ENCODE measurements at regions not wholly inside any gene's neighbourhood (a gene's known extent, or its start where the extent isn't known, plus 50 kb on each side); places are given as distances from the start of the nearest gene placed in this dataset.
"Not testable (repeated sequence)": the region's sequence is repeated elsewhere in the genome, so short reads cannot be mapped to it uniquely, and the experiment has no call there.

DNA sequence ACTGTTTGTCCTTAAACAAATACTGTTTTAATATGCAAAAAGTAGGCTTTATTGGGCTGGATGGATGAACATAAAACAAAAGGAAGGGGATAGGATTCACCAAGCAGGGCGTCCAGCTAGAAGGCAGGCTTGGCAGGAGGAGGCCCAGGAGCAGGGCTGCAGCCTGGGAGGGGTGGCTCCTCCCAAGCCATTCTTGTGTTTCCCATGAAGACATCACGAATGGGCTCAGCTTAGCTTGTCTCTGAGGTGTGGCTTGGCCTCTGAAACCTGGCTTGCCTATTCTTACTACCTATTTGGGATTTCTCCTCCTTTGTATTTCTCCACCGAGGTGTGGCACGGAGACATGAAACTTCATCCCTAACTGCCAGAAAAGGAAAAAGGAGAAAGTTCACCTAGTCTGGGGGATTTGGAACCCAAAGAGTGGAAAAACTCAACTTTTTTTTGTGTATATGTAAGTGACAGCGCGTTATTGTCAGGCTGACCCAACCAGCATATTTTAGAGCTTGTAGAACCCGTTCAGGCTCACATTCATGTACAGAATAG is 481.9 kb upstream of the SPRED2 start:
- no peak for DNase-seq (ENCODE audit: low read depth)

- DNase-seq (ENCODE audit: low read depth) = no peak
These were observed 481.4 kb upstream of the SPRED2 start for GRCh38 chr2:65913813-65914212.

GRCh38 chr2:65901756-65902155 is 469.4 kb upstream of the SPRED2 start:
- DNase-seq (ENCODE audit: low read depth) = no peak

DNA sequence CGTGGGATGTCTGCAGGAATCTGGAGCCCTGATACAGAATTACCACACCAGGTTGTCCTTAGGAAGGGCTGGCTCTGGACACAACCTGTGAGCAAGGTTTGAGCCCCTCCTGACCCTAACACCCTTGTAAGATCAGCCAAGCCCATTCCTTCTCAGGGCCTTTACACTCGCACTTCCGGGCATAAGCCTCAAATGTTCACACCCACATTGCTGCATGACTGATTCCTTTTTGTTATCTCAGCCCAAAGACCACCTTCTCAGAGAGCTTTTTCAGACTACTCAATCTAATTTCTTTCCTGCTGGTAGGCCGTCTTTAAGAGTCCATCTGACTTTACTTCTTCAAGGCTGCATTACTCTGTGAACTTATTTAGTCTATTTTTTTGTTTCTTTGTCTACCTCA is 464.0 kb upstream of the SPRED2 start:
- DNase-seq (ENCODE audit: low read depth) = no peak

DNA sequence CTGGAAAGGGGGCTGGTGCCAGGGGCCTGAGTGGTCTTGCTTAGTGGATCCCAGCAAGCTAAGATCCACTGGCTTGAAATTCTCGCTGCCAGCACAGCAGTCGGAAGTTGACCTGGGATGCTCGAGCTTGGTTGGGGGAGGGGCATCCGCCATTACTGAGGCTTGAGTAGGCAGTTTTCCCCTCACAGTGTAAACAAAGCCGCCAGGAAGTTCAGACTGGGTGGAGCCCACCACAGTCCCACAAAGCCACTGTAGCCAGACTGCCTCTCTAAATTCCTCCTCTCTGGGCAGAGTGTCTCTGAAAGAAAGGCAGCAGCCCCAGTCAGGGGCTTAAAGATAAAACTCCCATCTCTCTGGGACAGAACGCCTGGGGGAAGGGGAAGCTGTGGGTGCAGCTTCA is 457.7 kb upstream of the SPRED2 start:
- DNase-seq (ENCODE audit: low read depth) = not testable (repeated sequence)

DNA sequence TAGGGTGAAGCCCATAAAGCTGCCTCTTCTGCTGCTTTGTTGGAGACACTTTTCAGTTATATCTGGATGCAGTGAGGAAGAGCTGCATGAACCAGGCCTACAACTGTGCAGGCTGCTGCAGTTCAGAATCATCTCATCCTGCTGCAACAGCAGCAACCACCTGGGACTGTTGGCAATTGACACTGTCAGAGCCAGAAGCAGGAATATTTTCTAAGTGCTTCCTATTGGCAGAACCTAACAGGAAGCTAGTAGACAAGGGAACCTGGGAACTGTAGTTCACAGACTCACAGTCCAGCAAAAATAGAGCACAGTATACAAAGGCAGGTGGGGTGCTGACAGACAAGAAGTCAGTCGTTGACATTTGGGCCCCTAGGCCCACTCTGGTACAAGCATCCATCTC is 452.9 kb upstream of the SPRED2 start:
- no peak for DNase-seq (ENCODE audit: low read depth)

DNA sequence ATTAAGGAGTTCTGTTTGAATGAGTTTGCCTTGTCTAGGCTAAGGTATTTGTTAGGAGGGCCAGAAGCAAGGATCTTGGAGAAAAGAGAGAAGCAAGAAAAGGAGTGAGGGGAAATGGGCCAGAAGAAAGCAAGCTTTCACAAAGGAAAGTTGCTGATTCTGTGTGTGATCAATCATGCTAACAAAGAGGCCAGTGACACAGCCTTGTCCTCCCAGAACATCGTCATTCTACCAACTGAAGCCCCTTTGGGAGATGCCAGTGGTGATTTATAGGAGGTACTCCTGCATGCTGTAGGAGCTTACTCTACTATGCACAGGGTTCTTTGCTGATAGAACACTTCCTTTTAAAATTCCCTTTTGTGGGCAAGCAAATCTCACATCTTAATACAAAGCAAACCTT is 449.2 kb upstream of the SPRED2 start:
- DNase-seq (ENCODE audit: low read depth) = no peak

DNA sequence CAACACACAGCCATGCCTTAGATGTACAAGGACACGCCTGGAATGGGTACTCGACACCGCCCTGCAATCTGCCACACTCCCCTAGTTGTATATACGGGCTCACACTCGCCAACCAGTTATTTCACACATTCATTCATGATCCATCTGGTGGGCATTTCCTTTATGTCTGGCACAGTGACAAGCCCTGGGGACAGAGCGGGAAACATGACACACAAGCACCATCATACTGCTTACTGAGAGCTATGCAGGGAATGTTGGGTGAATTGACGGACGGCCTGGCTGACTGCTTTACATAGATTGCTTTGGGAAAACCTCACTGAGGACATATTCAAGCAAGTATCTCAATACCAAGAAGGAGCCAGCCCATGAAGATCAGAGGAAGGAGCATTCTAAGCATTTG is 448.0 kb upstream of the SPRED2 start:
- DNase-seq (ENCODE audit: low read depth) = no peak

DNA sequence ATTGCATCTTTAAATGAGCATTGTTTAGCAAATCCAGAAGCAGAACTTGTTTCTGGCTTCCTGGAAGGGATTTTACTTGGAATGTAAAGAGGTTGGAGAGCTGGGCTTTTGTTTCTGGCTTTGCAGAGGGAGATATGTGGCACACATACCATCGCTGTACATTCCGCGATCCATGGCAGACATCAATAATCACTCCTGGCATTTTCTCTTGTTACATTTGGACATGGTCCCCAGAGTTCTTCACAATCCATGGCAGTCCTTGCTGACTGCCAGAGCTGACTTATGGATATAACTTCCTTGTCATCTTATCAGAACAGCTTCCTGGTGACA is 445.6 kb upstream of the SPRED2 start:
- no peak for DNase-seq (ENCODE audit: low read depth)

- DNase-seq (ENCODE audit: low read depth) = no peak
These were observed 445.1 kb upstream of the SPRED2 start for GRCh38 chr2:65877331-65878010.

GRCh38 chr2:65876114-65876513 is 443.7 kb upstream of the SPRED2 start:
- DNase-seq (ENCODE audit: low read depth) = no peak

- DNase-seq (ENCODE audit: low read depth) = no peak
These were observed 438.4 kb upstream of the SPRED2 start for GRCh38 chr2:65870826-65871225.

DNA sequence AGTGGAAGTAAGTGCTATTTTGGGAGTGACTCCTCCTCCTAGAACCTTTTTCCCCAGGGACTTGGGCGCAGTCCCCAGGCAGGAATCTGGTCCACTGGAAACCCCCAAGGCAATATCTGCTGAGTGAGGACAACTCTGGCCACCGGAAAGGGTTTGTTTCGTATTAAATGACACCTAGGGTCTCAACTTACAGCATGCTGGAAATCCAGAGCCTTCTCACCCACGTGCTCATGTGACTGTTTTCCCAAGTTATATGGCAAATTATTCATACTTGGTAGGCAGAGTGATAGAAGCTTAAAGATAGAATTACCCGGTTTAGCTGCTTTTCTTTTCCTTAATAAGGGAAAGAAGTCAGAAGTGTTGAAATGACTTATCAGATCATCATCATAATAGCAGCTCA is 436.9 kb upstream of the SPRED2 start:
- DNase-seq (ENCODE audit: low read depth) = no peak

DNA sequence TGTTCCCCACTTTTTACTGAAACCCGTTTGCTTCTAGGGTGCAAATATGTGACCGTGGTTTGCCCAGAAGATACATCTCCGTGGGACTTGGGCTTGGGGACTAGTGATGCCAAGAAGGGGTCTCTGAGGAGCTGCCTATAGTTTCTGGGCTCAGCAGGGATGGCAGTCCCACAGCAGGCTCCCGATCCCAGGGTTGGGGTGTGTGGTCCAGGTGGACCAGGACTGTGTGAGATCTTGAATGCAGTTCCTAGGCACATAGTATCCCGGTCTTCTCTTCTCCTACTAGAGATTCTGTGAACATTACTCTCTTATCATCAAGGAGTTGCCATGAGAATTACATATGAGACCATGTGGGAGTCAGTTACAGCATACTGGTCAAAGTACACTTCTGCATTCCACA is 435.8 kb upstream of the SPRED2 start:
- no peak for DNase-seq (ENCODE audit: low read depth)

GRCh38 chr2:65867446-65867845 is 435.0 kb upstream of the SPRED2 start:
- no peak for DNase-seq (ENCODE audit: low read depth)

DNA sequence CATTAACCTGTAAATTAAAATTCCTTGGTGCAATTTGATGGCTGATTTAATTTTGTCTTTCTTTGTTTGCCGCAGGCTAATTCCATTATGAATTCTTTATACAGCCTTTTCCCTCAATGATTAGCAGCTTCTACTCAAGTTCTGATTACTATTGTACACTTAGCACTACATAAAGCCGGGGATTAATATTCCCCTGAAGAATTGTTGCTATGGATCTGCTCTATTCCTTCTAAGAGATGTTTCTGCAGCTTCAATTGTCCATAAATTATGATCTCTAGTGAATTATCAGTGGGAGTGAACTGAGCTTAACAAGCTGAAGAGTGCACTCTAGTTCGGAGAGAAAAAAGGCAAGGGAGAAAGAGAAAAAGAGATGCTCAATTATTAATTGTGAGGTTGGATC is 433.7 kb upstream of the SPRED2 start:
- DNase-seq (ENCODE audit: low read depth) = no peak

- no peak for DNase-seq (ENCODE audit: low read depth)
These were observed 432.2 kb upstream of the SPRED2 start for GRCh38 chr2:65864619-65865018.

GRCh38 chr2:65863713-65864112 is 431.3 kb upstream of the SPRED2 start:
- no peak for DNase-seq (ENCODE audit: low read depth)

DNA sequence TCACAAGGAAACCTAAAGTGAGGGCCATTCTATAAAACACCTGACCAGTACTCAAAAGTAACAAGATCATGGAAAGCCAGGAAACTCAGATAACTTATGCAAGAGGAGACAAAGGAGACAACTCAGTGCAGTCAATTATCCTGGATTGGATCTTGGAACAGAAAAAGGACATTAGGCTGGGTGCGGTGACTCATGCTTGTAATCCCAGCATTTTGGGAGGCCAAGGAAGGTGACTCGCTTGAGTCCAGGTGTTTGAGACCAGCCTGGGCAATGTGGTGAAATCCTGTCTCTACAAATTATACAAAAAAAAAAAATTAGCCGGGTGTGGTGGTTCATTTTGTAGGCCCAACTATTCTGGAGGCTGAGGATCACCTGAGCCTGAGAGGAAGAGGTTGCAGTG is 424.5 kb upstream of the SPRED2 start:
- DNase-seq (ENCODE audit: low read depth) = no peak

- DNase-seq (ENCODE audit: low read depth) = no peak
These were observed 424.0 kb upstream of the SPRED2 start for GRCh38 chr2:65856423-65856822.

DNA sequence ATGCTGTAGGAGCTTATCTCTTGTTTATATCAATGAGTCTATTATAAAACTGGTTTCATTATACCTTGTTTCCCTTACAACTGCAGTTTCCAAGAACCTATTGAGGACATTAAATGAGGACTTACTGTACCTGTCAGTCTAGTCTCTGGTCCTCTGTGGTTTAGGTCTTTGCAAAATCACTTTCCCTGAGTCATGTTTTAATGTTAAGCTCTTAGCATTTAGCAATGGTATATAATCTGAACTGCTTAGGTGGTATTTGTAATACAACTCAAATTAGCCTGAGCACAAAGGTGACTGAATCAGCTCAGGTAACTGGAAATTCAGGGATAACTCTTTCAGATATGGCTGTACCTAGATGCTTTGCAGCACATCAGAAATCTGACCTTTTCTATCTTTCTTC is 418.3 kb upstream of the SPRED2 start:
- no peak for DNase-seq (ENCODE audit: low read depth)

DNA sequence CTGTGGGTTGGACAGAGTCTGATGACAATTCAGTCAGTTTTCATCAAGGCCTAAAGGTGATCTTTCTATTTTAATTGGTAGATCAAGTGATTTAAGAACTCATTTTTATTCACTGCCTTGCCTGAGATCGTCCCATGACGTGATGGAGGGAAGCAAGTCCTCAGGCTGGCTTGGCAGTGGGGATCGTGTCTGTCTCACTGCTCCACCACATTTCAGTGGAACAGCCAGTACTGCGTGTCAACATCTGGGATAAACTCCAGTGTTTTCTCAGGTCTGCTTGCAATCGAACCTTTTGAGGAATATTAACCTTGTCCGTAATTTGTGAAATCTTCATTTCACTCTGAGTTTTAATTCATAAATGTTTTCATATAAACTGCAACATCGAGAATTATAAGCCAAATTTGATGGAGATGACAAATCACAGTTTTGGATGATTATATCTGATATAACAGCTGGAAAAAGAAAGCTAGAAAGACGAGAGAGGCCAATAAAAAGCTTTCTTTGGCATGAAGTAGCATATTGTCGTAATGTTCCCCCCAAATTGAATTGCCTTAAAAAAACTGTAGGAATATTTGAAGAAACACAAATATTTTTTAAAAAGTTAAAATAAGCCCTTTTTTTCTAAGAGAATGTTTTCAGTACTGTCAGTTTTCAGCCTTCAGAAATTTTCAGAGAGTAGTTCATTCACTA is 414.7 kb upstream of the SPRED2 start:
- DNase-seq (ENCODE audit: low read depth) = no peak

- DNase-seq (ENCODE audit: low read depth) = no peak
These were observed 413.2 kb upstream of the SPRED2 start for GRCh38 chr2:65845442-65846182.
